HepG2 (cell line): ENCODE measurements at regions not wholly inside any gene's neighbourhood (a gene's known extent, or its start where the extent isn't known, plus 50 kb on each side); places are given as distances from the start of the nearest gene placed in this dataset.

Experiments
- ATAC-seq: fragments of 200-7000 bp; cut with Tn5 transposase; 3 replicates; pipeline ENCODE4 v1.9.1; 2020; ENCODE audit warnings: mild to moderate bottlenecking, moderate library complexity
- BruUV-seq: library from RNA; stranded (reverse); fragments of 400-500 nt; replicated peaks from 2 replicates; lab custom pipeline; 2021; lab: Mats Ljungman, UMichigan
- CTCF ChIA-PET: fragments of 300-600 bp; formaldehyde crosslinking; extraction: SDS; loops from one replicate; lab custom pipeline; 2021; ENCODE audit warnings: low total read pairs, inconsistent platforms, low intra/inter-chr PET ratio; lab: Yijun Ruan, JAX
- POLR2A ChIA-PET: fragments of 350-600 bp; sonication (Branson Sonifier 250); formaldehyde crosslinking; loops from one replicate; lab custom pipeline; 2020; ENCODE audit warnings: antibody characterized with exemption, inconsistent platforms; lab: Yijun Ruan, JAX
- DNase-seq: peaks from one replicate; pipeline ENCODE4 v3.0.0-alpha.2; 2015; ENCODE audit warnings: low spot score
- FAIRE-seq: peaks from 3 replicates; lab custom pipeline; 2011; peaks lifted over from hg19 to GRCh38; lab: Jason Lieb, UNC
- H2AFZ ChIP-seq: one replicate; pipeline ENCODE4 v1.6.1; 2011; ENCODE audit warnings: low read length, inconsistent platforms
- H3K27ac ChIP-seq: fragments of 300-600 bp; 3 replicates; pipeline ENCODE4 v1.8.0; 2011; ENCODE audit warnings: mixed run types, mild to moderate bottlenecking, mixed read lengths, low read length, inconsistent platforms; ENCODE audit not compliant: insufficient read depth; ENCODE audit errors: extremely low read length
- H3K27me3 ChIP-seq, 2 experiments: fragments of 200-600 bp in 1 of 2; 2 replicates in 1 of 2; 3 replicates in 1 of 2; pipeline versions ENCODE4 v1.6.0 to v1.8.0; 2011; ENCODE audit warnings: low read length in 2 of 2, mild to moderate bottlenecking in 2 of 2, moderate library complexity in 2 of 2, inconsistent platforms in 1 of 2; ENCODE audit not compliant: insufficient read depth in 2 of 2, control insufficient read depth in 1 of 2
- H3K36me3 ChIP-seq, 2 experiments: fragments of 200-600 bp in 1 of 2; replicated peaks in 1 of 2; 2 replicates in 1 of 2; 3 replicates in 1 of 2; pipeline versions ENCODE4 v1.5.1 to v1.8.0; 2011; ENCODE audit warnings: low read length in 2 of 2, inconsistent platforms in 1 of 2; ENCODE audit not compliant: insufficient read depth in 2 of 2, control insufficient read depth in 1 of 2
- H3K4me1 ChIP-seq: 2 replicates; pipeline ENCODE4 v1.5.1; 2012; ENCODE audit warnings: low read length, inconsistent platforms; ENCODE audit not compliant: insufficient read depth
- H3K4me2 ChIP-seq: 2 replicates; pipeline ENCODE4 v1.6.0; 2011; ENCODE audit warnings: low read depth, low read length, inconsistent platforms
- H3K4me3 ChIP-seq, 3 experiments: fragments of 200-600 bp in 1 of 3; sonication (generic), shearing (Covaris generic) in 1 of 3; replicated peaks in 1 of 3; 2 replicates each; pipeline ENCODE4 v1.5.1; 2011 to 2016; ENCODE audit warnings: low read length in 3 of 3, inconsistent platforms in 2 of 3, low read depth in 2 of 3, mild to moderate bottlenecking in 2 of 3, control low read depth in 1 of 3, mixed read lengths in 1 of 3; ENCODE audit not compliant: insufficient read depth in 1 of 3
- H3K79me2 ChIP-seq: one replicate; pipeline ENCODE4 v1.6.1; 2011; ENCODE audit warnings: low read length, inconsistent platforms; ENCODE audit not compliant: insufficient read depth
- H3K9ac ChIP-seq: 2 replicates; pipeline ENCODE4 v1.6.0; 2011; ENCODE audit warnings: mild to moderate bottlenecking, low read depth, low read length, inconsistent platforms; ENCODE audit not compliant: insufficient read depth
- H3K9me3 ChIP-seq: 2 replicates; pipeline ENCODE4 v1.5.1; 2012; ENCODE audit warnings: mild to moderate bottlenecking, low read length
- H4K20me1 ChIP-seq: 2 replicates; pipeline ENCODE4 v1.6.0; 2011; ENCODE audit warnings: inconsistent platforms, mild to moderate bottlenecking, low read length, moderate library complexity; ENCODE audit not compliant: insufficient read depth
- ADNP ChIP-seq: sonication (generic); formaldehyde crosslinking; IDR thresholded peaks from 2 replicates; pipeline ENCODE4 v1.4.0; 2020; ENCODE audit warnings: missing genetic modification reagents
- CBX5 ChIP-seq: sonication (generic); formaldehyde crosslinking; IDR thresholded peaks from 2 replicates; pipeline ENCODE4 v1.4.0; 2020; ENCODE audit warnings: missing genetic modification reagents, borderline replicate concordance
- KDM1A ChIP-seq: IDR thresholded peaks from 2 replicates; pipeline ENCODE4 v1.6.1; 2016; ENCODE audit warnings: missing compliant biosample characterization
- MXD4 ChIP-seq: IDR thresholded peaks from 2 replicates; pipeline ENCODE4 v1.6.1; 2016; ENCODE audit warnings: mild to moderate bottlenecking, missing biosample characterization, missing genetic modification reagents
- MZF1 ChIP-seq: sonication (generic); formaldehyde crosslinking; IDR thresholded peaks from 2 replicates; pipeline ENCODE4 v1.8.1; 2023; ENCODE audit warnings: mild to moderate bottlenecking, missing genetic modification reagents, borderline replicate concordance
- NCOR1 ChIP-seq: fragments of 200-600 bp; sonication (generic); IDR thresholded peaks from 2 replicates; pipeline ENCODE4 v1.7.0; 2017; ENCODE audit warnings: antibody characterized with exemption, low read length, borderline replicate concordance
- POLR2A ChIP-seq, 2 experiments: IDR thresholded peaks; 2 replicates each; pipeline ENCODE4 v1.6.1; 2011; ENCODE audit warnings: low read depth in 2 of 2, low read length in 2 of 2, mild to moderate bottlenecking in 1 of 2, moderate library complexity in 1 of 2; ENCODE audit not compliant: insufficient read depth in 1 of 2
- RXRB ChIP-seq: IDR thresholded peaks from 2 replicates; pipeline ENCODE4 v1.6.1; 2016; ENCODE audit warnings: borderline replicate concordance, missing genetic modification reagents, missing compliant biosample characterization
- SETDB1 ChIP-seq: sonication (generic); formaldehyde crosslinking; IDR thresholded peaks from 2 replicates; pipeline ENCODE4 v1.5.1; 2020; ENCODE audit warnings: missing genetic modification reagents, mild to moderate bottlenecking, borderline replicate concordance
- TAF15 ChIP-seq: fragments of 200-400 bp; formaldehyde crosslinking; IDR thresholded peaks from one replicate; pipeline ENCODE4 v1.6.1; 2018; ENCODE audit warnings: mild to moderate bottlenecking, low read depth, low read length; ENCODE audit not compliant: poor library complexity, severe bottlenecking
- TBL1XR1 ChIP-seq: fragments of 150-350 bp; IDR thresholded peaks from 2 replicates; pipeline ENCODE4 v1.6.1; 2014; ENCODE audit warnings: borderline replicate concordance, low read length; ENCODE audit not compliant: partially characterized antibody
- THAP11 ChIP-seq: IDR thresholded peaks from 2 replicates; pipeline ENCODE4 v1.6.1; 2016; ENCODE audit warnings: missing biosample characterization, missing genetic modification reagents
- ZFP41 ChIP-seq: sonication (generic); formaldehyde crosslinking; IDR thresholded peaks from 2 replicates; pipeline ENCODE4 v1.4.0; 2020; ENCODE audit warnings: mild to moderate bottlenecking, missing genetic modification reagents, borderline replicate concordance
- ZNF180 ChIP-seq: sonication (generic); formaldehyde crosslinking; IDR thresholded peaks from 2 replicates; pipeline ENCODE4 v1.4.0; 2020; ENCODE audit warnings: low read depth, missing genetic modification reagents, borderline replicate concordance
- ZNF354B ChIP-seq: sonication (generic); formaldehyde crosslinking; IDR thresholded peaks from 2 replicates; pipeline ENCODE4 v1.8.0; 2022; ENCODE audit warnings: mild to moderate bottlenecking, missing genetic modification reagents
- WGBS: methylation state at CpG from one replicate; pipeline ENCODE4 v1.1.6; 2017; ENCODE audit warnings: low lambda C conversion rate; 5-methylcytosine and 5-hydroxymethylcytosine counted together
- in situ Hi-C: cut with HindIII; loops from 2 replicates; pipeline ENCODE4 v1.10.0; 2017; ENCODE audit warnings: low pct_unique_long_range_greater_than_20kb; ENCODE audit not compliant: extremely low pct_ligation_motif_present
- intact Hi-C: fragments of 100-400 bp; cut with micrococcal nuclease; formaldehyde crosslinking; loops from one replicate; pipeline ENCODE4 v1.10.0; 2022; ENCODE audit not compliant: unreplicated experiment

GRCh38 chr10:118867768-118868167 is 113.0 kb upstream of the CACUL1 start:
- intact Hi-C loops = no loop called here
- H3K27me3 ChIP-seq = no peaks in the 10 kb centered on the region
- ChIA-PET CTCF (no interaction called here), POLR2A (no interaction called here)
- H3K4me3 ChIP-seq = no peak overlapping the region
- BruUV-seq = no TSS peak
- H3K27ac ChIP-seq = no peak overlapping the region
- TF ChIP-seq TAF15 = no peak
- no peak for TF ChIP-seq THAP11 (CRISPR knock-in tag)
- TF ChIP-seq POLR2A (IDR thresholded peaks at IDR 0.05; ENCODE audit: insufficient read depth in 1 of 2, low read depth in 2 of 2, low read length in 2 of 2) = no peak
- TF ChIP-seq MXD4 (CRISPR knock-in tag) = no peak
- TF ChIP-seq TBL1XR1 = no peak
- no peak for TF ChIP-seq NCOR1
- in situ Hi-C loops = no loop called here
- 58% methylated on average over 3 of the region's 3 CpGs for WGBS
- no peak overlapping the region for H2AFZ ChIP-seq
- H3K79me2 ChIP-seq = no peaks in the 10 kb centered on the region
- H3K36me3 ChIP-seq = no peaks in the 10 kb centered on the region
- H3K4me1 ChIP-seq = peaks cover 14% of the 10 kb centered on the region
- DNase-seq = no peak
- no peak for ATAC-seq
- H3K4me2 ChIP-seq = no peak overlapping the region
- H3K9me3 ChIP-seq = no peaks in the 10 kb centered on the region
- no peak for FAIRE-seq
- no peak overlapping the region for H3K9ac ChIP-seq
- no peaks in the 10 kb centered on the region for H4K20me1 ChIP-seq

GRCh38 chr10:118868589-118868988 is 113.8 kb upstream of the CACUL1 start:
- ATAC-seq = no peak

More at GRCh38 chr10:118868589-118868988, 113.8 kb upstream of the CACUL1 start:
- Histone ChIP-seq H3K27ac (no peak overlapping the region), H3K9me3 (no peaks in the 10 kb centered on the region), H2AFZ (no peak overlapping the region), H3K79me2 (no peaks in the 10 kb centered on the region), H3K9ac (no peak overlapping the region)
- CTCF ChIA-PET = no interaction called here
- POLR2A ChIA-PET = no interaction called here
- in situ Hi-C loops = no loop called here
- no TSS peak for BruUV-seq
- DNase-seq (no peak), FAIRE-seq (no peak)
- TF ChIP-seq MZF1 (CRISPR knock-in tag) (no peak), RXRB (CRISPR knock-in tag) (no peak), ZNF180 (CRISPR knock-in tag) (no peak), ZNF354B (no peak), KDM1A (CRISPR knock-in tag) (no peak), ADNP (no peak), CBX5 (no peak), ZFP41 (no peak), SETDB1 (CRISPR knock-in tag) (no peak)
- TF ChIP-seq, all 625 proteins: peak for 0
- H3K27me3 ChIP-seq = no peaks in the 10 kb centered on the region
- WGBS = 7% methylated on average over 5 of the region's 5 CpGs
- H3K4me2 ChIP-seq = no peak overlapping the region
- H4K20me1 ChIP-seq = no peaks in the 10 kb centered on the region
- peaks cover 14% of the 10 kb centered on the region for H3K4me1 ChIP-seq
- no peaks in the 10 kb centered on the region for H3K36me3 ChIP-seq
- intact Hi-C loops = no loop called here
- no peak overlapping the region for H3K4me3 ChIP-seq
